ENCODE measurements at regions not wholly inside any gene's neighbourhood (a gene's known extent, or its start where the extent isn't known, plus 50 kb on each side); places are given as distances from the start of the nearest gene placed in this dataset.

DNA sequence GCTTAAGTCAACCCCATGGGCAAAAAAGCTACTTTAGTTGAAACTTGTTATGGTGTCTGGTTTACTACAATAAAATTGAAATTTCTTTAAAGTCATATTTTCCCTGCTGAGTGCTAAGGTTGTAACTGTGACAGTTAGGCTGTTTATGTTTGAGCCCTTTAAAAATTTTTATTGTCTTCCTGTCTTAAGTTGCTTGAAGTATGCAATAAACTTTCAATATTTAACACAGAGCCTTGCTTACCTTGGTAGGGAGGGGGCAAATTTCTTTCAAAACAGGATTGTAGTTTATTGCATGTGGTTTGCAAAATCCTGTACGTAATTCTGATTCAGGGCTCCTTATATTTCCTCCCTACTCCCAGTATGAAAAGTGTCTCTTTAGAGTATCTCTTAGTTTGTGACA, 465.5 kb upstream of the ACTBL2 start:
- H3K27ac ChIP-seq (ENCODE audit: control insufficient read depth, insufficient read depth, low read length) = no peak overlapping the region
- DNase-seq (ENCODE audit: low read depth, low spot score) (no peak), FAIRE-seq (no peak)
- H3K4me1 ChIP-seq (ENCODE audit: control insufficient read depth, extremely low read depth, insufficient read depth, low read length) = no peaks in the 10 kb centered on the region
- dilution Hi-C loops (cut with MboI; ENCODE audit: extremely low pct_ligation_motif_present, low sequenced_read_pairs) = no loop called here
- H2AFZ ChIP-seq (ENCODE audit: control insufficient read depth, low read length) = no peak overlapping the region
- no peak overlapping the region for H3K9ac ChIP-seq (ENCODE audit: control insufficient read depth, extremely low read depth, insufficient read depth, low read length)
- no peak overlapping the region for H3K4me2 ChIP-seq (ENCODE audit: control insufficient read depth, extremely low read depth, insufficient read depth, low read depth, low read length)
- TF ChIP-seq, protein P1, sequence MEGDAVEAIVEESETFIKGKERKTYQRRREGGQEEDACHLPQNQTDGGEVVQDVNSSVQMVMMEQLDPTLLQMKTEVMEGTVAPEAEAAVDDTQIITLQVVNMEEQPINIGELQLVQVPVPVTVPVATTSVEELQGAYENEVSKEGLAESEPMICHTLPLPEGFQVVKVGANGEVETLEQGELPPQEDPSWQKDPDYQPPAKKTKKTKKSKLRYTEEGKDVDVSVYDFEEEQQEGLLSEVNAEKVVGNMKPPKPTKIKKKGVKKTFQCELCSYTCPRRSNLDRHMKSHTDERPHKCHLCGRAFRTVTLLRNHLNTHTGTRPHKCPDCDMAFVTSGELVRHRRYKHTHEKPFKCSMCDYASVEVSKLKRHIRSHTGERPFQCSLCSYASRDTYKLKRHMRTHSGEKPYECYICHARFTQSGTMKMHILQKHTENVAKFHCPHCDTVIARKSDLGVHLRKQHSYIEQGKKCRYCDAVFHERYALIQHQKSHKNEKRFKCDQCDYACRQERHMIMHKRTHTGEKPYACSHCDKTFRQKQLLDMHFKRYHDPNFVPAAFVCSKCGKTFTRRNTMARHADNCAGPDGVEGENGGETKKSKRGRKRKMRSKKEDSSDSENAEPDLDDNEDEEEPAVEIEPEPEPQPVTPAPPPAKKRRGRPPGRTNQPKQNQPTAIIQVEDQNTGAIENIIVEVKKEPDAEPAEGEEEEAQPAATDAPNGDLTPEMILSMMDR (optimal IDR thresholded peaks at IDR 0.05 in 1 of 3, IDR thresholded peaks at IDR 0.05 in 1 of 3, conservative IDR thresholded peaks at IDR 0.05 in 1 of 3; ENCODE audit: extremely low read depth in 1 of 3, insufficient read depth in 2 of 3, low read length in 3 of 3) = no peak
- no peak for TF ChIP-seq EZH2 (IDR thresholded peaks at IDR 0.05; ENCODE audit: low read length)
- H3K36me3 ChIP-seq (ENCODE audit: control insufficient read depth in 2 of 2, extremely low read depth in 1 of 2, insufficient read depth in 2 of 2, low read length in 2 of 2) = no peaks in the 10 kb centered on the region
- no peaks in the 10 kb centered on the region for H3K27me3 ChIP-seq (ENCODE audit: control insufficient read depth, extremely low read depth, insufficient read depth, low read length)
- H3K4me3 ChIP-seq (ENCODE audit: control insufficient read depth in 2 of 3, extremely low read depth in 1 of 3, insufficient read depth in 2 of 3, low read depth in 1 of 3, low read length in 3 of 3) = no peak overlapping the region
- no peaks in the 10 kb centered on the region for H4K20me1 ChIP-seq (ENCODE audit: control insufficient read depth, extremely low read depth, insufficient read depth, low read length)
- no peaks in the 10 kb centered on the region for H3K9me1 ChIP-seq (ENCODE audit: control insufficient read depth, extremely low read depth, insufficient read depth, low read length)
- H3K79me2 ChIP-seq (ENCODE audit: control insufficient read depth, insufficient read depth, low read length) = no peaks in the 10 kb centered on the region
- no peaks in the 10 kb centered on the region for H3K9me3 ChIP-seq (ENCODE audit: control insufficient read depth, low read depth, low read length)

DNA sequence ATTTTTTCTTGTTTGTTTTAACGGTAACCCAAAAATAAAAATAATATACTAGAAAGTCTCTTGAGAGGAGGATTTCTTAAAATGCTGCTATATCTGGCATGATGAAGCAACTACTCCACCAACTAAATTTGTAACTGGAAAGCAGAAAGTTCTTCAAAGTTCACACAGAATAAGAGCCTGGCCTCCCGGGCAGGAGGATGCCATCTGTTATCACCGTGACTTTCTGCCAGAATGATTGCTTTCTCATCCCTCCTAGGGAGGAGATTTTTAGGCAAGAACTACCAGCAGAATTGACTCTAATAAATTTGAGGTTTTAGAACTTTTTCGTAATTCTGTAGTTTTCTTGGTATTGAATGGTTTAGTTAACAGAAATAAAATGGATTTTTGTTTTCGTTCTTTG, 464.6 kb upstream of the ACTBL2 start:
- dilution Hi-C loops (cut with MboI; ENCODE audit: extremely low pct_ligation_motif_present, low sequenced_read_pairs) = no loop called here
- no peak for FAIRE-seq
- Histone ChIP-seq H3K27ac (ENCODE audit: control insufficient read depth, insufficient read depth, low read length) (no peak overlapping the region), H4K20me1 (ENCODE audit: control insufficient read depth, extremely low read depth, insufficient read depth, low read length) (no peaks in the 10 kb centered on the region), H3K9ac (ENCODE audit: control insufficient read depth, extremely low read depth, insufficient read depth, low read length) (no peak overlapping the region), H3K36me3 (ENCODE audit: control insufficient read depth in 2 of 2, extremely low read depth in 1 of 2, insufficient read depth in 2 of 2, low read length in 2 of 2) (no peaks in the 10 kb centered on the region), H3K4me1 (ENCODE audit: control insufficient read depth, extremely low read depth, insufficient read depth, low read length) (no peaks in the 10 kb centered on the region), H2AFZ (ENCODE audit: control insufficient read depth, low read length) (no peak overlapping the region), H3K9me1 (ENCODE audit: control insufficient read depth, extremely low read depth, insufficient read depth, low read length) (no peaks in the 10 kb centered on the region), H3K27me3 (ENCODE audit: control insufficient read depth, extremely low read depth, insufficient read depth, low read length) (no peaks in the 10 kb centered on the region), H3K79me2 (ENCODE audit: control insufficient read depth, insufficient read depth, low read length) (no peaks in the 10 kb centered on the region), H3K4me3 (ENCODE audit: control insufficient read depth in 2 of 3, extremely low read depth in 1 of 3, insufficient read depth in 2 of 3, low read depth in 1 of 3, low read length in 3 of 3) (no peak overlapping the region), H3K4me2 (ENCODE audit: control insufficient read depth, extremely low read depth, insufficient read depth, low read depth, low read length) (no peak overlapping the region), H3K9me3 (ENCODE audit: control insufficient read depth, low read depth, low read length) (no peaks in the 10 kb centered on the region)
- TF ChIP-seq EZH2 (IDR thresholded peaks at IDR 0.05; ENCODE audit: low read length) = no peak
- TF ChIP-seq, protein P1 (optimal IDR thresholded peaks at IDR 0.05 in 1 of 3, IDR thresholded peaks at IDR 0.05 in 1 of 3, conservative IDR thresholded peaks at IDR 0.05 in 1 of 3; ENCODE audit: extremely low read depth in 1 of 3, insufficient read depth in 2 of 3, low read length in 3 of 3) = no peak
- no peak for DNase-seq (ENCODE audit: low read depth, low spot score)
